ENCODE measurements at regions not wholly inside any gene's neighbourhood (a gene's known extent, or its start where the extent isn't known, plus 50 kb on each side); places are given as distances from the start of the nearest gene placed in this dataset.
A peak's percentile ranks its signal among the peaks of the same experiment; 100 is the strongest.

DNA sequence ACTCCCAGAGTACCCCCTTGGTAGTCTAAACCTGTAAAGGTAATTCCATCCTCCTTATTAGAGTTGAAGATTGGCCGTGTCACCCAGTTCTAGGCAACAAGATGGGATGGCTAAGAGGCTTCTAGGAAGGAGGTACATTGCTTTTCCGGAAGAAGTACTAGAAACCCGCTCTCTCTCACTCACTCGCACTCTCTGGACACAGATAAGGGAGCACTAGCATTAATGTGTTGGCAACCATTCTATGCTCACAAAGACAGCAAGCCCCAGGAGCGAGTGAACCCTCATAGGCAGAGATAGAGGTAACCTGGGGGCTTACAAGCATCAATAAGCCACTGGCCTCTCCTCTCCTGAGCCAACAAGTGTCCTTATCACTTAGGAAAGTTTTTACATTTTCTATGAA, 503.2 kb upstream of the JARID2 start:
- no peak overlapping the region for H3K27ac ChIP-seq (ENCODE audit: low read depth in 1 of 2, low read length in 1 of 2)
- H3K4me3 ChIP-seq = no peak overlapping the region
- WGBS, 2 donors = 97 to 98% methylated on average over 5 of the region's 5 CpGs
- no peaks in the 10 kb centered on the region for H3K4me1 ChIP-seq (ENCODE audit: control insufficient read depth in 5 of 5, insufficient read depth in 5 of 5, low read length in 5 of 5)
- no peaks in the 10 kb centered on the region for H3K27me3 ChIP-seq (ENCODE audit: control insufficient read depth in 3 of 3, insufficient read depth in 3 of 3, low read length in 2 of 3)
- ATAC-seq (ENCODE audit: insufficient read depth, low FRiP score) (no peak), DNase-seq (no peak)
- H3K36me3 ChIP-seq (ENCODE audit: control insufficient read depth in 4 of 4, insufficient read depth in 4 of 4, low read length in 4 of 4) = no peaks in the 10 kb centered on the region
- TF ChIP-seq, protein P1, sequence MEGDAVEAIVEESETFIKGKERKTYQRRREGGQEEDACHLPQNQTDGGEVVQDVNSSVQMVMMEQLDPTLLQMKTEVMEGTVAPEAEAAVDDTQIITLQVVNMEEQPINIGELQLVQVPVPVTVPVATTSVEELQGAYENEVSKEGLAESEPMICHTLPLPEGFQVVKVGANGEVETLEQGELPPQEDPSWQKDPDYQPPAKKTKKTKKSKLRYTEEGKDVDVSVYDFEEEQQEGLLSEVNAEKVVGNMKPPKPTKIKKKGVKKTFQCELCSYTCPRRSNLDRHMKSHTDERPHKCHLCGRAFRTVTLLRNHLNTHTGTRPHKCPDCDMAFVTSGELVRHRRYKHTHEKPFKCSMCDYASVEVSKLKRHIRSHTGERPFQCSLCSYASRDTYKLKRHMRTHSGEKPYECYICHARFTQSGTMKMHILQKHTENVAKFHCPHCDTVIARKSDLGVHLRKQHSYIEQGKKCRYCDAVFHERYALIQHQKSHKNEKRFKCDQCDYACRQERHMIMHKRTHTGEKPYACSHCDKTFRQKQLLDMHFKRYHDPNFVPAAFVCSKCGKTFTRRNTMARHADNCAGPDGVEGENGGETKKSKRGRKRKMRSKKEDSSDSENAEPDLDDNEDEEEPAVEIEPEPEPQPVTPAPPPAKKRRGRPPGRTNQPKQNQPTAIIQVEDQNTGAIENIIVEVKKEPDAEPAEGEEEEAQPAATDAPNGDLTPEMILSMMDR (IDR thresholded peaks at IDR 0.05; ENCODE audit: control extremely low read depth, extremely low read depth) = no peak
- peaks cover 0 to 4% (median 0%) of the 10 kb centered on the region in 4 donors for H3K9me3 ChIP-seq (ENCODE audit: control insufficient read depth in 4 of 4, insufficient read depth in 3 of 4, low read length in 3 of 4)
- H3K9ac ChIP-seq (ENCODE audit: insufficient read depth in 1 of 2, low read length in 2 of 2) = no peak overlapping the region

DNA sequence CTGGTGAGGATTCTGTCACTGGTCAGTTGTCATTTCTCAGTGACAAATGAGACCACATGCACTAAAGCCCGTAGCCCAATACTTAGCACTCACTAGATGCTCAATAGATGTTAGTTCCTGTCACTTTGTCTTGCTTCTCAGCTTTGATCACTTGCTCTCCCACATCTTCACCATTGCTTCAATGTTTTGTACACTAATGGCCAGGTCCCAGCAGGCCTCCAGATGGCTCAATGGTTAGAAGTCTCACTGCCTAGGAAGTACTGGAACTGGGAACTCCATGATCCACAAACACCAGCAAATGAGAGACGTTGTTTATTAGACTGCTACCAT, 502.8 kb upstream of the JARID2 start:
- Histone ChIP-seq H3K4me1 (ENCODE audit: control insufficient read depth in 5 of 5, insufficient read depth in 5 of 5, low read length in 5 of 5) (no peaks in the 10 kb centered on the region), H3K9ac (ENCODE audit: insufficient read depth in 1 of 2, low read length in 2 of 2) (no peak overlapping the region), H3K27me3 (ENCODE audit: control insufficient read depth in 3 of 3, insufficient read depth in 3 of 3, low read length in 2 of 3) (no peaks in the 10 kb centered on the region), H3K4me3 (no peak overlapping the region), H3K27ac (ENCODE audit: low read depth in 1 of 2, low read length in 1 of 2) (peak overlapping the region in 1 of 2 donors; percentile 32), H3K9me3 (ENCODE audit: control insufficient read depth in 4 of 4, insufficient read depth in 3 of 4, low read length in 3 of 4) (peaks cover 0 to 4% (median 0%) of the 10 kb centered on the region in 4 donors), H3K36me3 (ENCODE audit: control insufficient read depth in 4 of 4, insufficient read depth in 4 of 4, low read length in 4 of 4) (no peaks in the 10 kb centered on the region)
- TF ChIP-seq, protein P1 (IDR thresholded peaks at IDR 0.05; ENCODE audit: control extremely low read depth, extremely low read depth) = no peak
- DNase-seq (no peak), ATAC-seq (ENCODE audit: insufficient read depth, low FRiP score) (no peak)
- 81 to 87% methylated on average over 2 of the region's 2 CpGs for WGBS, 2 donors

- 31 to 67% methylated on average over 7 of the region's 7 CpGs for WGBS, 2 donors
- TF ChIP-seq, protein P1 (IDR thresholded peaks at IDR 0.05; ENCODE audit: control extremely low read depth, extremely low read depth) = no peak
- Histone ChIP-seq H3K27me3 (ENCODE audit: control insufficient read depth in 3 of 3, insufficient read depth in 3 of 3, low read length in 2 of 3) (no peaks in the 10 kb centered on the region), H3K27ac (ENCODE audit: low read depth in 1 of 2, low read length in 1 of 2) (peak overlapping the region in 1 of 2 donors; percentile 32), H3K36me3 (ENCODE audit: control insufficient read depth in 4 of 4, insufficient read depth in 4 of 4, low read length in 4 of 4) (no peaks in the 10 kb centered on the region), H3K4me3 (no peak overlapping the region), H3K4me1 (ENCODE audit: control insufficient read depth in 5 of 5, insufficient read depth in 5 of 5, low read length in 5 of 5) (no peaks in the 10 kb centered on the region), H3K9ac (ENCODE audit: insufficient read depth in 1 of 2, low read length in 2 of 2) (no peak overlapping the region), H3K9me3 (ENCODE audit: control insufficient read depth in 4 of 4, insufficient read depth in 3 of 4, low read length in 3 of 4) (peaks cover 0 to 4% (median 0%) of the 10 kb centered on the region in 4 donors)
- ATAC-seq (ENCODE audit: insufficient read depth, low FRiP score) (peak; percentile 71), DNase-seq (no peak)
Measured at GRCh38 chr6:14743474-14744211, 502.2 kb upstream of the JARID2 start.

DNA sequence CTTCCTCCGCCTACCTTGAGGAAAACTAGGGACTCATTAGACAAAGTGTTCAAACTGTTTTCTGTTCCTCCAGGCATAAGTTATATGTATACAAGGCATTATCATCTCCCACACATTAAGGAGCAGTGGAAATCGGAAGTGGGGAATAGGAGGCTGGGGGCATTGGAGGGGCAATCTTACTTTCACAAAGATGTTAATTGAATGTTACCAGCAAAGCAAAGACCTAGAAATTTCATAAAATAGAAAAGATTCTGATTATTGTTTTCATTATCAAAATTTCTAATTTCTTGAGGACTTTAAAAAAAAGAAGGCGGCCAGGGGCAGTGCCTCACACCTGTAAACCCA, 501.7 kb upstream of the JARID2 start:
- Histone ChIP-seq H3K4me1 (ENCODE audit: control insufficient read depth in 5 of 5, insufficient read depth in 5 of 5, low read length in 5 of 5) (no peaks in the 10 kb centered on the region), H3K27me3 (ENCODE audit: control insufficient read depth in 3 of 3, insufficient read depth in 3 of 3, low read length in 2 of 3) (no peaks in the 10 kb centered on the region), H3K9me3 (ENCODE audit: control insufficient read depth in 4 of 4, insufficient read depth in 3 of 4, low read length in 3 of 4) (peaks cover 0 to 4% (median 0%) of the 10 kb centered on the region in 4 donors), H3K9ac (ENCODE audit: insufficient read depth in 1 of 2, low read length in 2 of 2) (no peak overlapping the region), H3K36me3 (ENCODE audit: control insufficient read depth in 4 of 4, insufficient read depth in 4 of 4, low read length in 4 of 4) (no peaks in the 10 kb centered on the region), H3K4me3 (no peak overlapping the region), H3K27ac (ENCODE audit: low read depth in 1 of 2, low read length in 1 of 2) (no peak overlapping the region)
- TF ChIP-seq, protein P1 (IDR thresholded peaks at IDR 0.05; ENCODE audit: control extremely low read depth, extremely low read depth) = no peak
- no peak for DNase-seq
- 89 to 93% methylated on average over 3 of the region's 3 CpGs for WGBS, 2 donors
- no peak for ATAC-seq (ENCODE audit: insufficient read depth, low FRiP score)
